GM12872 (cell line): ENCODE measurements at regions not wholly inside any gene's neighbourhood (a gene's known extent, or its start where the extent isn't known, plus 50 kb on each side); places are given as distances from the start of the nearest gene placed in this dataset.

Experiments used
- CTCF ChIP-seq: IDR thresholded peaks from 3 replicates; pipeline ENCODE4 v1.5.1; 2011; ENCODE audit warnings: low read depth, mild to moderate bottlenecking, low read length, moderate library complexity; ENCODE audit not compliant: insufficient read depth

DNA sequence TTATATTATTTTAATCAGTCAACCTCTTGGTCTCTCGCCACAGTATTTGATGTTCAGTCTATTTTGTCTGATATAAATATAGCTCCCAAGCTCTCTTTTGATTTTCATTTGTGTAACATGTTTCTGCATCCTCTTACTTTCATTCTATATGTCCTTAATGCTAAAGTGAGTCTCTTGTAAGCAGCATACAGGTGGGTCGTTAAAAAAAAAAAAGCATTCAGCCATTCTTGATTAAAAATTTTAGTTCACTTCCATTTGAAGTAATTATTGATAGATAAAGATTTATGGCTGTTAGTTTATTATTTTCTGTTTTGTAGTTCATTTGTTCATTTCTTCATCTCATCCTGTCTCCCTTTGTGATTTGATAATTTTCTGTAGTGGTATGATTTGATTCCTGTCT is 229.1 kb downstream of the GUCY2F start:
- TF ChIP-seq CTCF = no peak

DNA sequence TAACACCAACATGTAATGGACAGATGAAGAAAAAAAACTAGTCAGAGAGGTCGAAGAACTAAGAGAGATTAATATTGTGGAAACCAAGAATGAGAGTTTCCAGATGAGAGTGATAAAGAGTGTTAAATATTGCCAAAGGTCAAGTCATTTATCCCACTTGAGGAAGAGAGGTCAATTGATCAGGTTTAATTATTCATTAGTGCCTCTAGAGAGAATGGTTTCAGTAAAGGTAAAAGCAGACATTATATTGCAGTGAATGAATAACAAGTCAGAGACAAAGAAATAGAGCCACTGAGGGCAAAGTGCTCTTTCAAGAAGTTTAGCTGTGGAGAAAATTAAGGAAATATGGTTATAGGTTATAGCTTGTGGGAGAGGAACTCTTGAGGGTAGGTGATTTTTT is 263.1 kb downstream of the GUCY2F start:
- TF ChIP-seq CTCF = no peak

GRCh38 chrX:109199726-109200125 is 282.2 kb downstream of the GUCY2F start:
- no peak for TF ChIP-seq CTCF

GRCh38 chrX:109190542-109190941 is 291.3 kb downstream of the GUCY2F start:
- TF ChIP-seq CTCF = no peak

DNA sequence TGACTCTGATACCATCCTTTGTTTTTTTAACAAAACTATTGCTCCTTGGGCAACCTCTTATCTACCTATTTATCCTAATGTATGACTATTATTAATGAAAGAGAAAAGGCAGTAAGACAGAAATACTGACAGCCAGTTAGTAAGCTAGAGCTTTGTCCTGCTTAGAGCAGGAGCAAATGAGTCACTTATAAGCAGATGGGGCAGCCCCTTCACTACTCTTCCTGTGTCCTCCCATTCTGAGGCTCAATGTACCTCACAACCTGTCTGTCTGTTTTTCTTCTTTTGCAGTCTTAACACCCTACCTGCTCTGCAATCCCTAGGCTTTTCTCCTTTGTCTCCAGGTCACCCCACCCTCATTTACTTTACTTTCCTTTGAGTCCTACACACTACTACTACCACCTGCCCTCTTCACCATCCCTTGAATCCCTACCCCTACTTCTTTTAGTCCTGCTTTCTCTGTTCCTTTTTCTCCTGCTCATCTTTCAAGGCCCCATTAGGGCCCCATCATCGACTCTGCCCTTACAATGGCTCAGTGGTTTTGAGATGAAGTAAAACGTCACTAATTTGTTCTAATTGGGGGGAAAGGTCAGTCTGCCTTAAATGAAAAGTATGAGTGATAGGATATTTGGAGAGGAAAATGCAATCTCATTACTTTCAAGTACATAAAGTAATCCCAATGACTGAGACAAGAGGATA is 294.3 kb downstream of the GUCY2F start:
- TF ChIP-seq CTCF = no peak

DNA sequence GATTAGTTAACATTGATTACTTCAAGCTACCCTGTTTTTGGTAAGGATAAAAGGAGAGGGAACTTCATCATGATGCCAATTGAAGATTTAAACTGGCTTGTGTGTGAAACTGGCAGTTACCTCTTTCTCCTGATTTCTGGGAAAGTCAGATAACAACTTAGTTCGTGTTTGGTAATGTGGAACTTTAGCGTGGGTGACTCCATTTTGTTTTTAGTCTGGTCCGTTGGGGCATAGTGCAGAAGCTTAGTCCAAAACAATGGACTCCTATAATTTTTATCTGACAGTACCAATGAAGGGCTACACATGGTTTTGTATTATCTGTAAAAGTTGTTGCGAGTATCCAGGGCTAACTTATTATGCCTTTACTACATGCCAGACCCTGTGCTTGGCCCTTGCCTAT is 294.9 kb downstream of the GUCY2F start:
- TF ChIP-seq CTCF = no peak

DNA sequence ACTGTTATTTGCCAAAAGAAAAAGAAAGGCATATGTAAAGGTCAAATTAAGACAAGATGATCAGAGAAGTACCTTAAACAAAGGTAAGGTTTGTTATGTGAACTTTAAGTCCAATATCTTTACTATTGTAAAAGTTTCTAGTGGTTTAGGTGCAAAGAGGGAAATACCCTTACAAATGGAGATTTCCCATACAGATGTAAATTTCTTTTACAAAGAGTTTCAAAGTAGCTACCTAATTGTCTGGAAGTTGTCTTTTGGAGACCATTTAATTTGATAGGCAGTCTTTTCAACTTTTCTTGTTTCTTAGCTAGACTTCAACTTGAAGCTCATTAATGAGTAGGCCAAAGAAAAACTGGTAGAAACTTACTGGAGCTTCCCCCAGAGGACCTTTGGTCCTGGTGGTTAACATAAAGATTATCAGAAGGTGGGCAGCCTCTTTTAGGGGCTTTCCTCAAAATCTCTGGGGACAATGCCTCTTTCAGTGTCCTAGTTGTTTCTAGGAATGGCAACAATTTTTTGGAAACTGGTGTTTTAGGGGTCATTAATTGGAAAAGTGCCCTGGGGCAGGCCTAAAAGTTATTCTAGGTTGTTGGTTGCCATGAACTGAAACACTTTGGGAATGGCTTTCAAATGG is 297.3 kb downstream of the GUCY2F start:
- no peak for TF ChIP-seq CTCF
